Pulmonary artery endothelial cell (primary cell): ENCODE measurements at regions not wholly inside any gene's neighbourhood (a gene's known extent, or its start where the extent isn't known, plus 50 kb on each side); places are given as distances from the start of the nearest gene placed in this dataset.

Source experiments
- DNase-seq: peaks from one replicate; pipeline ENCODE4 v3.0.0-alpha.2; 2011; ENCODE audit warnings: low read depth, low spot score

DNA sequence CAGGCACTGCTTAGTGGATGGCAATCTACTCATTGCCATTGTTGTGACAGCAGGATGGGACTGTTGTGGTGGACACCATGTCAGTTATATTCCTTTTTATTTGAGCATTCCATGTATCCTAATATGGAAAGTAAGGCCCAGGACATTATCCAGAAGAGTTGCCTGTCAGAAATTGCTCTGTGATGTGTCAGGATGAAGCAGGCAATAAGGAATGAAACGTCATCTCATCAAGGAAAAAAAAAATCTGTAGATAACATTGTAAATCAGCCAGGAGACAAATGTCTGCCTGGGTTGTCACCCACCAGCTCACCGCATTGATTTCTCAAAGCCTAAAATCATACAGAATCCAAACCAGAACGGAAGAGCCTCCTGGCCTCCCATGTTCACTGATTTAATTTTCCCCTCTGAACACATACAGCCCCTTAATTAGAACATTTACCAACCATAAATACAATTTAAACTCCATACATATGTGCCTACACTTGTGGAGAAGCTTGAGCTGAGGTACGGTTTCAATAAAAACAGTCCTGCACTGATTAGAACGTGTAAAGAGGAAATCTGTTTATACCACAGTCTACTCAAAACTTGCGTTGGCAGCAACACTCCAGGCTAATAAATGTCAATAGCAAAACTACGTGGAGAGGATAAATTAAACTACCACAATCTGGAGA is 73.9 kb downstream of the FOXD1 start:
- no peak for DNase-seq

DNA sequence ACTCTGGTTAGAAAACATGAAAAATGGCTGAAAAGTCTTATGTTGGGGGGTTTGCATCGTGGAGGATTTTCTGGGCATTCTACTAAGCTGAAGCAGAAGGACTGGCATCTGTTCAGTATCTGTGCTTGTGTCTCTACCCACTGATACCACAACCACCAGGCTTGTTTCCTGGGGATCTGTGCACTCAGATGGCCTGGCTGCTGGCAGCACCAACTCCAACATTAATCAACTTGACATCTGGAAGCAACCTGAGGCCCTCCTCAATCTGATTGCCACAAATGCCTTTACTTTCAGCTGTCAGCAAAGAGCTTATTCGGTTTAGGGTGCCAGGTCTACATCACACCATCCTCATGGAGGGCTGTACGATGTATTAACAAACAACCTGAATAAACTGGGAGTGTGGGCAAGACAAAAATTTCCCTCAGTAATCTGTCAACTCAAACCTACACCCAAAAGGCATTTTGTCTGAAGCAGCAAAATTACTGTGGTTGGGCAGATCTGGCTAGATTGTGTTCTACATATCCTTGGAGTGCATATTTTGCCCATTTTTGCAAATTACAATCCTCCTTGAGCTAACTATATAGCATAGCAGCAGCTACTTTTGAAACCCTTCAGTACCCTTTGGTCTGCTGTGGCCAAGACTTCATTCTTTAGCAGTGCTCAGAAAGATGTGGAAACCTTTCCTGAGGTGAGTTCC is 74.6 kb downstream of the FOXD1 start:
- DNase-seq, result no peak

DNA sequence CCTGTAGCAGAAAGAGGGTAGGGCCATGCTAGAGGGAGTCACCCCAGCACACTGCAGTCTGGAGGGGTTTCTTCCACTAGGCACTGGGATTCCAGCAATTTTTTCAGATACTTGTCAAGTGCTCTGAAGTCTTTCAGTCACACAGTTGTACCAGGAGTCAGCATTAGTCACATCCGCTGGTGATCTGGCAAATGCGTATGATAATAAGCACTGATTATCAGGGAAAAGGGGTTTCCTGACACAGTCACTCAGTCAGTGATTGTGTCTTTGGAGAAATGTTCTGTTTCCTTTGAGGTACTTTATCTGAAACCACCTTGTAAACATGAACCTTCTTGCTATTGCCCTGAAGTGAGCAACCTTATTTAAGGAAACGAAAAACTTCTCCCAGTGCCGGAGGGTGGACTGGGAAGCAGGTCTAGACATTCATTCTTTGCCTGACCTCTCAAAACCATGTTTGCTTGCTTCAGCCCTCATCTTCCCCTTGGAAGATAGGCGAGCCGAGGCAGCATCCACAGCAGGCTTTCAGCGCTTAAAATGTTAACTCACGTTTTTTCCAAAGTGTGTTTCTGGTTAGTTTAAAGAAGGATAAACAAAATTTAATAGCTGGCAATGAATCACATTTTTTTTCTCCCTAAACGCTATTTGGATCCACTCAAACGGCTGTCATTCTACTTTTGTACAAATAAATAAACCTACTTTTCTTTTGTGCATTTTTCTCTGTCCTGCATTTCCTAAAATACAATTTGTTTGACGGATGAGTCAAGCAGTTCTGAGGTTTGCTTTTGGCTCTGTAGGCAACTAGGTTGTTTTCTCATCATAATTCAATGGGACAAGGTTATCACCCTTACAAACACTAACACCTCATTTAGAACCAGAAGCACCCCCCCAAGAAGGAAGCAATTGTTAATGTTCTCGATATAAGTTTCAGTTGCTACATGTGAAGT is 77.7 kb downstream of the FOXD1 start:
- DNase-seq, result peak; percentile 92

DNA sequence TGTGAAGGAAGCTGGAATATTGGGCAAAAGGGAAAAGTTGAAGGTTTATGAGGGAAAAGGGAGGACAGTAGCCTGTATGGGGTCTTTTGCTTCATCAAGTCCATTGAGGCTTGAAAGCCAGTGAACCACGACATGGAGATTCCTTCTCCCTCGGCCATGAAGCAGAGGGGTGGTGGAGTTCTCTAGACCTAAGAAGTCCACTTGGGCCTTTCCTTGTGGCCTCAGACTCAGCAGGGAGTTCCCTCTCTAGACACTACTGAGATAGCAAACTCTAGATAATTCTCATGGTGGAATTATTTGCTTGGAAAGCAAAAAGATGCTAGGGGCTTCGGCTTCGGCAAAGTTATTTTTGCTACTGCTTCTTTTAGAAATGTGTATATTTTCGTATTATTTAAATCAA is 78.5 kb downstream of the FOXD1 start:
- no peak for DNase-seq

DNA sequence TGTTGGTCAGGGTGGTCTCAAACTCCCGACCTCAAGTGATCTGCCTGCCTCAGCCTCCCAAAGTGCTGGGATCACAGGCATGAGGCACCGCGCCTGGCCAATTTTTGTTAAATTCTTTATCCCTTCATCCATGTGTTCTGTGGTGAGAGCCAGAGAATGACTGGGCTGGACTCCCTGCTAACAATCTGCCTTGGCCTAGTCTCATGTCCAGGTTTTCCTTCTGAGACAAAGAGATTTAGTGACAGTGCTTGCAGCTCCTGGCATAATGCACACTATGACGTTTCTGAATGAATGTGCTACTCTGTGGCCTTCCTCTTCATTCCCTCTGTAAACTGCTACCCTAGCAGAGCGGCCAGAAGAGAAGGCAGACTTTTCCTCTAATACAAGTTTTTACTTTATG is 79.3 kb downstream of the FOXD1 start:
- DNase-seq, result no peak

DNA sequence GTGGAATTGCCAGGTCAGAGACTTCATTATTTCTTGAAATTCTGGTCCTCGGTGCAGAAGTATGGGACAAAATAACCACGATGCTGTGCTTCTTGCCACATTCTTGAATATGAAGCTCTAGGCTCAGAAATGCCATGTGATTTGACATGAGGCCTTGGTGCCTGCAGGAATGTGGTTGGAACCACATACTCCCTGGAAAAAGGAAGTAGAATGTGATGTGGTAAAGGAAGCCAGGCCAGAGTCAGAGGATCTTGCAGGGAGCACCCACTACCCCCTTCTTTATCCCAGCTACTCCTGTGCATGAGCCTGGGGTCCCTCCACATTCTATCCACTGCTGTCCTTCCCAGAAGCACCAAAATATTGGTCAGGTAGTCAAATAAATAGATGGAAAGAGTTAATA is 80.9 kb downstream of the FOXD1 start:
- no peak for DNase-seq

DNA sequence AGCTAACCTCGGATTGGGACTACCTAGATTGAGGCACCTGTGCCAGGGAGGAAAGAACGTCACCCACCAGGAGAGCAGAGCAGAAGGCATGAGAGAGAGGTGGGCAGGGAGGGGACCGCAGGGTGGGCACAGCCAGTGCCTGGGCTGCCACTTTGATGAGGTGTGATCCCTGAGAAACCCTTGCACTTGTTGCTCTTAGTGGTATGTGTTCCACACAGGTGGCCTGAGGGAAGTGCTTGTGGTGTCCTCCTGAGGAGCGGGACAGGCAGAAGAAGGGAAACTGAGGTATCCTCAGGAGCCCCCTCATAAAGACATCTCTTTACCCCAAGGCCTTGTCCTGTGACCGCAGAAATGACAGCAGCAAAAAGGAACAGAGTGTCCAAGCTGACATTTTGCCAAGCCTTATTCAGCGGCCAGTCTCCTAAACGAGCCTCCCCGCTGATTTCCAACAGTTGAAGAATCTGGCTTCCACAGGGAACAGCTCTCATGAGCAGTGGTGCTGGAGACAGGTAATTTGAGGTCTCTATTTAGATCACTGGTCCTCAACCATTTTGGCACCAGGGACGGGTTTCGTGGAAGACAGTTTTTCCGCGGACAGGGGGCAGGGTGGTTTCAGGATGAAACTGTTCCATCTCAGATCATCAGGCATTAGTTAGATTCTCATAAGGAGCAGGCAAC is 82.4 kb downstream of the FOXD1 start:
- DNase-seq, result no peak

DNA sequence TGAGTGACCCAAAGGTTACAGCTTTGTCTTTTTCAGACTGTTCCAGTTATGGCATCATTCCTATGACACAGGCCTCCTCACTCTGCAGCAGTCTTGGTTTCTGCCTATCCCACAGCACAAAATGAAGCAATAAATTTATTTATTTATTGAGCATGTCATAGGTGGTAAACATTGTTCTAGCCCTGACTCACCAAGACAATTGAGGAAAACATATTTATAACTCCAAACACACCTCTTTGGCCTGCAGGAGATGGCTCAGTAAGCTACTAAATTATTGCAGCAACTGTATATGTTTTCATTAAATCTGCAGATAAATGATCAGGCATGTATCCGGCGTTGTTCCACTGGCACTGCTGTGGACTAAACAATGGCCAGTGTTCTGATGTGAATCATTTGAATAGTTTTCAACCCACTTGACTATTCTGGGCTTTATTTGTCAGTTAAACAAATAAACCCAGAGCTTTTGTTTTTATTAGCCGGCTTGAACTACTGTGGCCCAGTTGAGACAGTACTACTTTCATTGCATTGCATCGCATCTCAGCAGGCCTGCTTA is 83.2 kb downstream of the FOXD1 start:
- DNase-seq, result peak; percentile 50

DNA sequence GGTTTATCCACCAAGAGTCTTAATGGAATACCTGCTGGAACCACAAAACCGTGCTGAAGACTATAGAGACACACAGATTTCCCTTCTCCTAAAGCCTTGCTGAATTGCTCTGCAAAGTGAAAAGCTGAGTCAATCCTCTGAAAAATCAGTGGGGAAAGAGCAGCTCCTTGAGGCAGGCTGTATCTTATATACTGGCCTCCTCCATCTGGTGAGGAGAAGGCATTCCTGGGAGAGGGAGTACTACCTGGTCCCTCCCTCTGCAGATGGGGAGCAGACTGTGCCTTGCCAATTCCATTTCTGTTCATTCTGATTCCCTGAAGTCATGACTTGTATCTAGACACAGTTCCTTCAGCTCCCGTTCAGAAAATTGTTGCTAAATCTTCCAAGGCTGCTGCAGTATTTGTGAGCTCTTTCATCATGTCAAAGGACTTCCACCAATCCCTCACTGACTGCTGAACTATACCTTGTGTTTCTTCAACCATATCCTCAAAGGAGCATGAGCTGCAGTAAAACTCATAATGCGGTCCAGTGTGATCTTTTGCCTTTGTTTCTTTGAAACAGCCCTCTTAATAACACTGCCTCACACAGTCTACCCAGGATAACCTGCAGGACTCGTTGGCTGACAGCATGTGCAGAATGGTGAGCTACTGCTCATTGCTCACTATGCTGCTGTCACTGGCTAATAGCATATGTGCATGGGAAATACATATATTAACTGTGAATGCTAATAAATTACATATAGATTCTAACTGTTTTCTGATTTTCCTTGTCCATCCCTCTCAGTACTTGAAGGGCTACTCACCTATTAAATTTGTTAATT is 84.5 kb downstream of the FOXD1 start:
- no peak for DNase-seq

DNA sequence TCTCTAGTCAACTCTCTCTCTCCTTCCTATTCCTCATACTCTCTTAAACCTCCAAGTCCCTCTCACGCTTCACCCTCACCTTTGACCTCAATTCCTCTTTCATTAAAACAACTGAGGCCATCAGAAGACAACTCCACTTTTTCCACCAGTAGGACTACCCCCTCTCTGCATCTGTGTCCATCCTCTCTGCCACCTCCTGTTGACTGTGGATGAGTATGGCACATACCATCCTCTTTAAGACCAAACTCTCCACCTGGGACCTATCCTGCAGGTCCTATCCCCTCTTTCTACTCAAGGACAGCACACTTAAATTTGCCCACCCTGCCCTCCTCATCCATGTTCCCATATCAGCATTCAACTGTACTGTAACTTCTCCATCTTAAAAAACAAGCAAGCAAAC is 89.2 kb downstream of the FOXD1 start:
- no peak for DNase-seq

DNA sequence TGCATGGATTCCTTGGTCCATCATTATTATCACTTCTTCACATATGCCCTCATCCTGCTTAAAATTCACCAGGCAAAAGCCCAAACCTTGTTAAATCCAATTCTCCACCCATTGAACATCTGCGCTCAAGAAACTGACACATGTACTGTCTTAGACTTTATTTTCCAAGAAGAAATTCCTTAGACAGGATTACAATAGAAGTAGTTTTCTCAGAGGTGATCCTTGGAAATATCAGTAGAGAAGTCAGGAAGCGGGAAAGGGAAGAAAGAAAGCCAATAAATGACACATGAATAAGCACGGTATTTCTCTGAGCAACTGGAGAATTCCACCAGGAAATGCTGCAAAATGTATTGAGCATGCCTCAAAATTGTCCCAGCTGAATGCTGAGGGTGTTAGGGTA is 90.2 kb downstream of the FOXD1 start:
- DNase-seq, result no peak

DNA sequence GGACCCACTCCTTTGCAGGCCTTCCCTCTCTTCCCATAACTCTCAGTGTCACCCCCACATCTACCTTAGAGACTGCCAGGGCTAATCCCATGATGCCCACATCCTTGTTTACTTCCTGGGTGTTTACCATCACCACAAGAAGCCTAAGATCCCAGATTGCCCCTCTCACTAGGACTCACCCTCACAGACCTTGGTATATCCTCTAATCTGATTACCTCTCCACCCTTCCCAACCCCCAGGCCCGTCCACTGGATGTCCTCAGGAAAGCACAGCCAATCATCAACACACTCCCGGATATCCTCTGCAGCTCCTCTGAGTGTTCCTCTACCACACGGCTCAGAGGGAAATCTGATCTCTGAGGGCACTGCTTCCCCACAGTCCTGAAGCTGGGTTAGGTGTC is 91.0 kb downstream of the FOXD1 start:
- DNase-seq, result no peak

DNA sequence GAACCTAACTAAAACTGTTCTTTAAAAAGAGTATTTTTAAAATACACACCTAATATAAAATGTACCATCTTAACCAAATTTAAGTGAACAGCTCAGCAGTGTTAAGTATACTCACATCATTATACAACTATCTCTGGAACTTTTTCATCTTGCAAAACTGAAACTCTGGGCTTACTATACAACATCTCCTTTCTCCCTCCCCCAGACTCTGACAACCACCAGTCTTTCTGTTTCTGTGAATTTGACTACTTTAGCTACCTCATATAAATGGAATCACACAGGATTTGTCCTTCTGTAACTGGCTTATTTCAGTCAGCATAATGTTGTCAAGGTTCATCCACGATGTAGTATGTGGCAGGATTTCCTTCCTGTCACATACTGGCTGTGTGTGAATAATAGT is 93.5 kb downstream of the FOXD1 start:
- DNase-seq, result no peak

DNA sequence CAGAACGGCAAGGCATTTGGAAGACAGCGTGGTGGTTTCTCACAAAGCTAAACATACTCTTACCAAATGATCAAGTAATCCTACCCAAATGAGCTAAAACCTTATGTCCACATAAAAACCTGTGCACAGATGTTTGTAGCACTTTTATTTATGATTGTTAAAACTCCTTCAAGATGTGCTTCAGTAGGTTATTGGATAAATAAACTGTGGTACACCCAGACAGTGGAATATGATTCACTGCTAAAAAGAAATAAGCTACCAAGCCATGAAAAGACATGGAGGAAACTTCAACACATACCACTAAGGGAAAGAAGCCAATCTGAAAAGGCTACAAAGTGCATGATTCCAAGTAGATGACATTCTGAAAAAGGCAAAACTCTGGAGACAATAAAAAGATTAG is 94.2 kb downstream of the FOXD1 start:
- no peak for DNase-seq

DNA sequence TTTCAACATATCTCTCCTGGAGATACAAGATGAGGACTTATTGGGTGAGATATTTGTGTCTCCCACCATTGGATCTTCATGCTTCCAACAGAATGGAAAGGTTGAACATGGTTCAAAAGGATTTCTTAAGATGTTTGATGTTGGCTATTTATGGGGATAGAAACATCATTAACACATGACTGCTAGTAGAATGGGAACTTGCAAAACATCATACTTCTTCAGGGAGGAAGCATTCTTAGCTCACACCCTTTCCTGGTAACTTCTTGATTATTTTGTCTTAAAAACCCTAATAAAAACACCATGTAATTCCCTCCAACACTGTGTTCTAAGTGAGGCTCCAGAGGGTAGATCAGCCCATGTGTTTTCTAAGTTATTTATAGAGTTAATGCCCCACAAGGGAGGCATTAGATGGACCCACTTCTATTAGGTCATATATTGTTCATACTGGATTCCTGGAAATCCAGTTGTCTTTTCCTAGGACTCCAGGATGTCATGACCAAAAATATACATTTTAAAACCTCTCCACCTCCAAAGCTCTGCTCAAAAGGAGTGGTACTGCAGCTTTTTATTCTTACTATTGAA is 95.8 kb downstream of the FOXD1 start:
- no peak for DNase-seq

DNA sequence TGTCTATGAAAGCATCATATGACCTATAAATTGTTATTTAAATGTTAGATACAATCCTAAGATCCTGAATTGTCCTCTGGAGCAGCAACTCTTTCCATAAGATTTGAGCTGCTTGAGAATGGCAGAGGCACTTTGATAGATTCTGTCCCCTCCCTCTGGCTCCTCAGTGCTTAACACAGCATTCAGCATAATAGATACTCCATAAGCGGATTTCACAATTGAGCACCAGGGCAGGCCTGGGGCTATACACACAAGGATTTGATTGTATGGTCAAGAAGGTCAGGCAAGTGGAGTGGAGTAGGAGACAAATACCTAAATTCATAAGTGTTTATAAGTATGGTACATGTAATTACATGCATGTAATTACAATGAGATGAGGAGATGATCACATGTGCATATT is 96.3 kb downstream of the FOXD1 start:
- no peak for DNase-seq

DNA sequence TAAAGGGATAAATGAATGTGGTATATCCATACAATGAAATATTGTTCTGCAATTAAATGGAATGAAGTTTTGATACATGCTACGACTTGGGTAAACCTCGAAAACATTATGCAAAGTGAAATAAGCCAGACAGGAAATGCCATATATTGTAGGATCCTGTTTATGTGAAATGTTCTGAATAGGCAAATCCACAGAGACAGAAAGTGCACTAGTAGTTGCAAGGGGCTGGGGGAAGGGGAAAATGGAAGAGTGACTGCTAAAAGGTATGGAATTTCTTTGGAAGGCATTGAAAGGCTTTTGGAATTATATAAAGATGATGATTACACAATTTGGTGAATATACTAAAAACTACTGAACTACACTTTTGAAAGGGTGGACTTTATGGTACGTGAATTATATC is 97.0 kb downstream of the FOXD1 start:
- DNase-seq, result no peak

DNA sequence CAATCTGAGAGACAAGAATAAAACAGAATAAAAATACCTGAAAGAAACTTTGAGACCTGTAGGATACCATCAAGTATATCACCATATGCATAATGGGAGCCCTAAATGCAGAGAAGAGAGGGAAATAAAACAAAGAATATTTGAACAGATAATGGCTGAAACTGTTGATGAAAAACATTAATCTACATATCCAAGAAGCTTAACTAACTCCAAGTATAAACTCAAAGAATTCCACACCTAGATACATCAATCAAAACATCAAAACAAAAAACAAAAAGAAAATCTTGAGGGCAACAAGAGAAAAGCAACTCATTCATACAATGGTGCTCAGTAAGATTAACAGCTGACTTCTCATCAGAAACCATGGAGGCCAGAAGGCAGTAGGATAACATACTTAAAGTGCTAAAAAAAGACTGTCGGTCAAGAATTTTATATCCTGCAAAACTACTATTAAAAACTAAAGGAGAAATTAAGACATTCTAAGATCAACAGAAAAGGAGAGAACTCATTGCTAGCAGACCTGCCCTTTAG is 101.6 kb downstream of the FOXD1 start:
- DNase-seq, result no peak

DNA sequence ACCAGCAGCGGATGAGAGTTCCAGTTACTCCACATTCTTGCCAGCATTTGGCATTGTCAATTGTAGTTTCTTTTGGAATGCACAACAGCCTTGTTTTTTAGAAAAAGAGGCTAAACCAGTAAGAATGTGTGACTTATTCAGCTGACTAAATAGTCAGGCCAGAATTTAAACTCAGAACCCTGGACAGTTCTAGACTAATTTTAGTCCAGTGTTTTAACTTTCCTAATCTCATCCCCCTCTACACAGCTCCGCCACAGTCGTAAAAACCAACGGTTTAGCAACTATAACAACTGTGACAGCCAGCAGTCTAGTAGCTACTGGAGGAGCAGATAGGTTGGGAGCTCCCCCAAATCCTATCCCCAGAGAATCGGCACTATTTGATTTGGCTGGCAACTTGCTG is 103.7 kb downstream of the FOXD1 start:
- DNase-seq, result no peak

DNA sequence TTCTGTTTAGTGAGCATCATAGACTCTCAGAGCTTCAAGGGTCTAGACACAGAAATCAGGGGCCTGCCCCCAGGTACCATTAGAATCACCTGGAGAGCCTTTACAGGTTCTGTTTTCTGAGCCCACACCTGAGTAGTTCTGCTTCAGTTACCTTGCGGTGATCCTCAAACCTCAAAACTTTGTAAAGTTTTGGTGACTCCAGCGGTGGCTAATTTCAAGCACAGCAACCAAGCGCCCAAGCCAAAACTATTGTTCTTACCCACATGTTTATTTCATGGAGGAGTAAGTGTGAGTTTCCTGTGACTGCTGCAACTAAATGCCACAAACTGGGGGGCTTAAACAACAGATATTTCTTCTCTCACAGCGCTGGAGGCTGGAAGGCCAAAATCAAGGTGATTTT is 108.9 kb downstream of the FOXD1 start:
- DNase-seq, result no peak
